CD4-positive, alpha-beta T cell treated with Interleukin-2 at 100 ng/mL for 4 hours (primary cell): ENCODE measurements at regions not wholly inside any gene's neighbourhood (a gene's known extent, or its start where the extent isn't known, plus 50 kb on each side); places are given as distances from the start of the nearest gene placed in this dataset.
"Not testable (repeated sequence)": the region's sequence is repeated elsewhere in the genome, so short reads cannot be mapped to it uniquely, and the experiment has no call there.

Experiments used
- DNase-seq: peaks from one replicate; pipeline ENCODE4 v3.0.0-alpha.2; 2020; ENCODE audit warnings: low spot score

- DNase-seq, result no peak
Observed at GRCh38 chr4:146073517-146073916, 102.0 kb upstream of the LSM6 start.

GRCh38 chr4:146072376-146072775 is 103.1 kb upstream of the LSM6 start:
- no peak for DNase-seq

- DNase-seq, result no peak
Observed at GRCh38 chr4:146071390-146071789, 104.1 kb upstream of the LSM6 start.

- DNase-seq, result no peak
Observed at GRCh38 chr4:146063143-146063542, 112.4 kb upstream of the LSM6 start.

GRCh38 chr4:146062340-146062739 is 113.2 kb upstream of the LSM6 start:
- no peak for DNase-seq

- DNase-seq, result no peak
Observed at GRCh38 chr4:146061610-146062334, 113.7 kb upstream of the LSM6 start.

- DNase-seq, result no peak
Observed at GRCh38 chr4:146059865-146060264, 115.7 kb upstream of the LSM6 start.

- no peak for DNase-seq
Observed at GRCh38 chr4:146059151-146059550, 116.4 kb upstream of the LSM6 start.

- DNase-seq, result no peak
Observed at GRCh38 chr4:146058531-146058930, 117.0 kb upstream of the LSM6 start.

GRCh38 chr4:146054676-146055075 is 116.1 kb upstream of the ZNF827 start:
- DNase-seq, result no peak

- DNase-seq, result no peak
Observed at GRCh38 chr4:146053891-146054290, 115.3 kb upstream of the ZNF827 start.

GRCh38 chr4:146051728-146052391 is 113.2 kb upstream of the ZNF827 start:
- no peak for DNase-seq

- DNase-seq, result no peak
Observed at GRCh38 chr4:146051223-146051622, 112.6 kb upstream of the ZNF827 start.

- no peak for DNase-seq
Observed at GRCh38 chr4:146049802-146050201, 111.2 kb upstream of the ZNF827 start.

GRCh38 chr4:146047768-146048167 is 109.1 kb upstream of the ZNF827 start:
- not testable (repeated sequence) for DNase-seq

- no peak for DNase-seq
Observed at GRCh38 chr4:146041139-146042004, 102.7 kb upstream of the ZNF827 start.

GRCh38 chr4:146040623-146041022 is 102.0 kb upstream of the ZNF827 start:
- no peak for DNase-seq

GRCh38 chr4:146033149-146033548 is 94.5 kb upstream of the ZNF827 start:
- DNase-seq, result no peak

GRCh38 chr4:146032234-146032860 is 93.7 kb upstream of the ZNF827 start:
- DNase-seq, result no peak

GRCh38 chr4:146029939-146030710 is 91.5 kb upstream of the ZNF827 start:
- DNase-seq, result no peak

- DNase-seq, result no peak
Observed at GRCh38 chr4:146029147-146029546, 90.5 kb upstream of the ZNF827 start.

- DNase-seq, result no peak
Observed at GRCh38 chr4:146027761-146028160, 89.1 kb upstream of the ZNF827 start.
